HG03520 (cell line): ENCODE measurements at regions not wholly inside any gene's neighbourhood (a gene's known extent, or its start where the extent isn't known, plus 50 kb on each side); places are given as distances from the start of the nearest gene placed in this dataset.

Experiments used
- ATAC-seq: cut with Tn5 transposase; IDR thresholded peaks from one replicate; pipeline ENCODE4 v1.9.1; 2021; ENCODE audit warnings: mild to moderate bottlenecking, moderate library complexity; ENCODE audit not compliant: unreplicated experiment

DNA sequence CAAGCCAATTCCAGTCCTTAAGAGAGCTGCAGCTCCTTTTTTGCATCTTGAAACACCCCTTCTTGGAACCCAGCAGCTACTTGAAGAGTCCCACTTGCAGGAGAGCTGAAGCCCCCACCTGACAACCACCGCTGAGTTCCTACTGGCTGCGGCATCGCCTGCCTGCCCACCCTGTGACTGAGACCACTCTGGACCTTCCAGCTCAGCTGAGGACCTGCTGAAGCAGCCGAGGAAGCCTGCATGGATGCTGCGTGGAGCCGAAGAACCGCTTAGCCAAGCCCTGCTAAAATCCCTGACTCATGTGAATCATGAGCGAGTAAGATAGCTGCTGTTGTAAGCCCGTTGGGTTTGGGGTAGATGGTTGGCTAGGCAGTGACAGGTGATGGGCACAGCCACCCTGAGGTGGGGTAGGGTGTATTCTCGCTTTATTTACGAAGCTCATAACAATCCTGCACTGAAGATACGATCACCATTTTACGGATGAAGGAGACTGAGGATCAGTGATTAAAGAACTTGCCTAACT lies 78.4 kb downstream of the INHBB start:
- no peak for ATAC-seq

GRCh38 chr2:120425014-120425413 lies 79.1 kb downstream of the INHBB start:
- ATAC-seq: no peak

- no peak for ATAC-seq
Observed at GRCh38 chr2:120428748-120429147, 82.8 kb downstream of the INHBB start.

GRCh38 chr2:120429586-120430500 lies 83.9 kb downstream of the INHBB start:
- ATAC-seq: no peak

DNA sequence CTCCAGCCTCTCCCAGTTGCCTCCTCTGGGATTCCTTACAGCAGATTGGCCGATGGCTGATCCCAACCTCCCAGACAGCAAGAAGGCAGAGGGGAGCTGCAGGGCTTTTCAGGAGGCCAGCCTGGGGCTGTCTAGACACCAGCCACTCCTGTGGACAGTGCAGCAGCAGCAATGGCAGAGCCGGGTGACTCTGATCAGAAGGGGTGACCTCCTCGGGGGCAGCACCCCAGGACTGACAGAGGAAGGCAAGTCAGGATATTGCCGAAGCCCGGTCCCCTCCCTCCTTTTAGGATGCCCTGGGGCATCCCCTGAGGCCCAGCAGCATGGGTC lies 84.5 kb downstream of the INHBB start:
- no peak for ATAC-seq

DNA sequence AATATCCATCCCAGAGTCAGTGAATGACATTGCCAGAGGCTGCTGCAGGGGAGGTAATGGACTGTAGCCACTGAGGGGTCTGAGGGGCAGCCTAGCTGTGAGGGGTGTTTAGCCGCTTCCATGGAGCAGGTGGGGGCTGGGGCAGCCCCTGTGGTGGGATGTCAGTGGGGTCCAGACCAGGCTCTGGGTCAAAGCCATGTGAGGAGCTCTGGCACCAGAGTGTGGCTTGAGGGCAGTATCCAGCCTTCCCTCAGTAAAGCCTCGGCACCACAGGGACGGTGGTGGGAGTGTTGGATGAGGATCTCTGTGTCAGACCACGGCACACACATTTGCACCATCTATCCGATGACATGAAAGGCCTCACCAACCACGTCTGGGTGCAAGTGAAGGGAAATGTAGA lies 85.0 kb downstream of the INHBB start:
- no peak for ATAC-seq

DNA sequence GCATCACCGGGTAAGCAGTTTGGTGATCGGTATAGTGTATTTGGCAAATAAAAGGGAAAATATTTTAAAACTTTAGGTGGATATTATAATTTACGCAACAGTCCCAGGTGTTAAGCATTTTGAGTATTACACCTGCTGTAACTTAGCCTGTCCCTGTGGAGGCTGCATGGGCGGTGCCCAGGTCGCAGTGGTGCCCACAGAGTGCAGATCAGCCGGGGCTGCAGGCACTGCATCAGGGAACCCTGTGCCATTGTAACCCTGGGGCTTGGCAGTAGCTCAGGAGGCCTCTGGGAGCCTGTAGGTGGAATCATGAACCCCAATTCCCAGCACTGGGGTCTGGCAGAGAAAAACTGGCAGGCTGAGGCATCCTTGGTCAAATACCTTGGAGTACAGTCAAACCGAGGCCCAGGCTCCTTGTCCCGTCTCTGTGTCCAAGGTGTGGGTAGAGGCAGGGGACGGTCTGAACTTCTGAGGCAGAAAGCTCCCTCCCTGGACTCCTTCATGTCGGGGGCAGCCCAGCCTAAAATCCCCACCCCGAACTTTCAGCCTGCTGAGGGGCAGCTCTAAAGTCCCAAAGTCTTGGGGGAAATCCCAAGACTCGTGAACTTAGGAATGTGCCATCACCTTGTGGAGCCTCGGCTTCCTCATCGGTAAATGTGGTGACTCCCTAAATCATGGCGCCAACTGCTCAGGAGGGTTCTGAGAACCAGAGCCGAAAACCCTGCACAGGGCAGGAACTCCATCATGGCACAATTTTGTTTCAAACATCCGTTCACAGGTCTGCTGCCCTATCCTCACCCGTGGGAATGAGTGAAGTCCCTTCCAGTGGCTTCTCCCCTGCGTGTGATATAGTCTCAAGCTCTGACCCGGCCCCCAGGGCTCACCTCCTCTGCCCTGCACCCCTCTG lies 85.7 kb downstream of the INHBB start:
- no peak for ATAC-seq

GRCh38 chr2:120432293-120432975 lies 86.5 kb downstream of the INHBB start:
- ATAC-seq: no peak

- no peak for ATAC-seq
Observed at GRCh38 chr2:120432976-120433815, 87.3 kb downstream of the INHBB start.

- no peak for ATAC-seq
Observed at GRCh38 chr2:120433816-120434290, 87.9 kb downstream of the INHBB start.

- ATAC-seq: no peak
Observed at GRCh38 chr2:120434492-120435308, 88.8 kb downstream of the INHBB start.

- ATAC-seq: no peak
Observed at GRCh38 chr2:120435671-120436459, 89.9 kb downstream of the INHBB start.

DNA sequence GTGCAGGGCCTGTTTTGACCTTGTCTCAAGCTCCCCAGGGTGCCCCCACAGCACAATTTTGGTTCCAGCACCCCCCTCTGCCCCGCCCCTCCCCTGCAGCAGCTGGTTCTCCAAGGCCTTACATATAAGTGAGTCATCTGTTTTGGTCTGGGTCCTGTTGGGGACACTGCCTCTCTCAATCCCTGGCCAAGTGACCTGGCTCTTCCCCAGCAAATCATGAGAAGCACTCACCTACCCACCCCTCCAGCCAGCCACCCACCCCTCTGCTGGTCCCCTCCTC lies 90.5 kb downstream of the INHBB start:
- no peak for ATAC-seq

- ATAC-seq: no peak
Observed at GRCh38 chr2:120436885-120437603, 91.1 kb downstream of the INHBB start.

GRCh38 chr2:120437604-120438000 lies 91.7 kb downstream of the INHBB start:
- ATAC-seq: no peak

- no peak for ATAC-seq
Observed at GRCh38 chr2:120438301-120439066, 92.5 kb downstream of the INHBB start.

GRCh38 chr2:120439067-120439368 lies 93.1 kb downstream of the INHBB start:
- no peak for ATAC-seq
